Stomach (tissue), 4 donors: ENCODE measurements at regions not wholly inside any gene's neighbourhood (a gene's known extent, or its start where the extent isn't known, plus 50 kb on each side); places are given as distances from the start of the nearest gene placed in this dataset.

Experiments
- CTCF ChIP-seq, 7 experiments: fragments of 450-650 bp in 4 of 7; fragments of 200-600 bp in 3 of 7; sonication (generic) in 3 of 7; IDR thresholded peaks; one replicate each; pipeline ENCODE4 v1.5.1; 2016 to 2019; ENCODE audit warnings: antibody characterized with exemption in 7 of 7, control low read depth in 2 of 7, mild to moderate bottlenecking in 1 of 7
- EP300 ChIP-seq: sonication (generic); formaldehyde crosslinking; IDR thresholded peaks from one replicate; pipeline ENCODE4 v1.6.1; 2017; ENCODE audit warnings: antibody characterized with exemption
- POLR2A ChIP-seq, 4 donors: fragments of 450-650 bp; IDR thresholded peaks; one replicate each; pipeline ENCODE4 v1.6.1; 2016; ENCODE audit warnings: antibody characterized with exemption in 4 of 4, control low read depth in 2 of 4, mild to moderate bottlenecking in 1 of 4, moderate library complexity in 1 of 4
- POLR2AphosphoS5 ChIP-seq, 3 donors: sonication (generic); formaldehyde crosslinking; IDR thresholded peaks; one replicate each; pipeline ENCODE4 v1.6.1; 2016; ENCODE audit warnings: antibody characterized with exemption in 3 of 3

GRCh38 chr4:158410272-158410671 lies 111.4 kb upstream of the RXFP1 start:
- TF ChIP-seq POLR2A (IDR thresholded peaks at IDR 0.05) (no peak), POLR2AphosphoS5 (IDR thresholded peaks at IDR 0.05) (no peak), CTCF (IDR thresholded peaks at IDR 0.05) (no peak), EP300 (no peak)
